Transverse colon (tissue), 4 donors: ENCODE measurements at regions not wholly inside any gene's neighbourhood (a gene's known extent, or its start where the extent isn't known, plus 50 kb on each side); places are given as distances from the start of the nearest gene placed in this dataset.

ENCODE experiments used
- DNase-seq: peaks from one replicate; pipeline ENCODE4 v3.0.0-alpha.2; 2019
- H3K27ac ChIP-seq, 4 donors: fragments of 200-600 bp; sonication (generic); 2 replicates each; pipeline ENCODE4 v1.5.1; 2016 to 2018; ENCODE audit warnings: inconsistent platforms in 4 of 4
- H3K27me3 ChIP-seq: fragments of 200-600 bp; sonication (generic); 2 replicates; pipeline ENCODE4 v1.5.1; 2017; ENCODE audit warnings: inconsistent platforms
- H3K36me3 ChIP-seq, 4 donors: fragments of 200-600 bp; sonication (generic); 2 replicates each; pipeline ENCODE4 v1.5.1; 2017 to 2019; ENCODE audit warnings: inconsistent platforms in 4 of 4
- H3K4me1 ChIP-seq, 4 donors: fragments of 200-600 bp; sonication (generic); 2 replicates each; pipeline ENCODE4 v1.5.1; 2017 to 2020; ENCODE audit warnings: inconsistent platforms in 4 of 4
- H3K4me3 ChIP-seq, 4 donors: fragments of 200-600 bp; sonication (generic); 1 replicate in 1 of 4; 2 replicates in 3 of 4; pipeline versions ENCODE4 v1.5.1 to v1.6.1; 2017 to 2019; ENCODE audit warnings: inconsistent platforms in 4 of 4
- H3K9me3 ChIP-seq, 2 donors: fragments of 200-600 bp; sonication (generic); 2 replicates each; pipeline ENCODE4 v1.5.1; 2017 to 2019; ENCODE audit warnings: inconsistent platforms in 2 of 2
- CTCF ChIP-seq, 5 experiments: fragments of 200-600 bp in 3 of 5; fragments of 450-650 bp in 2 of 5; sonication (generic) in 3 of 5; IDR thresholded peaks; 1 replicate in 2 of 5; 2 replicates in 3 of 5; pipeline ENCODE4 v1.5.1; 2016 to 2017; ENCODE audit warnings: antibody characterized with exemption in 5 of 5, inconsistent platforms in 3 of 5, mild to moderate bottlenecking in 2 of 5, moderate library complexity in 1 of 5
- EP300 ChIP-seq: sonication (generic); formaldehyde crosslinking; IDR thresholded peaks from one replicate; pipeline ENCODE4 v1.6.1; 2017; ENCODE audit warnings: antibody characterized with exemption, low read depth
- POLR2A ChIP-seq: fragments of 450-650 bp; IDR thresholded peaks from one replicate; pipeline ENCODE4 v1.6.1; 2016; ENCODE audit warnings: antibody characterized with exemption, mild to moderate bottlenecking, moderate library complexity
- POLR2AphosphoS5 ChIP-seq, 3 donors: sonication (generic); formaldehyde crosslinking; IDR thresholded peaks; one replicate each; pipeline ENCODE4 v1.6.1; 2016; ENCODE audit warnings: antibody characterized with exemption in 3 of 3
- WGBS, 2 donors: methylation state at CpG; one replicate each; pipeline ENCODE4 v1.1.5; 2018; ENCODE audit warnings: low coverage in 1 of 2; 5-methylcytosine and 5-hydroxymethylcytosine counted together
- in situ Hi-C, 4 donors: fragments of 200-750 bp; cut with MboI; loops; one replicate each; pipeline versions ENCODE4 v1.15.0 to v1.15.1; 2017; ENCODE audit warnings: low sequenced_read_pairs in 3 of 4, low pct_ligation_motif_present in 1 of 4, low pct_unique_long_range_greater_than_20kb in 1 of 4
- intact Hi-C: fragments of 100-400 bp; cut with DNase I; formaldehyde crosslinking; loops from one replicate; pipeline ENCODE4 v1.15.1; 2023; ENCODE audit warnings: low total_unique reads

- WGBS, 2 donors: 76% methylated on average over 1 of the region's 1 CpG; no CpG with 5 or more reads in 1 of the 2 donors
- in situ Hi-C loops: no loop called here
- intact Hi-C loops: no loop called here
Observed at GRCh38 chrX:20487227-20487626, 220.5 kb upstream of the RPS6KA3 start.

GRCh38 chrX:20481632-20482031, 214.9 kb upstream of the RPS6KA3 start:
- no peak overlapping the region for H3K4me3 ChIP-seq
- no peaks in the 10 kb centered on the region for H3K27me3 ChIP-seq
- WGBS, 2 donors: 54% methylated on average over 2 of the region's 2 CpGs; no CpG with 5 or more reads in 1 of the 2 donors
- H3K4me1 ChIP-seq: no peaks in the 10 kb centered on the region
- DNase-seq: no peak
- in situ Hi-C loops (no loop called here), intact Hi-C loops (no loop called here)
- no peaks in the 10 kb centered on the region for H3K9me3 ChIP-seq
- no peak overlapping the region for H3K27ac ChIP-seq
- no peak for TF ChIP-seq POLR2A
- no peak for TF ChIP-seq CTCF (IDR thresholded peaks at IDR 0.05)
- no peak for TF ChIP-seq EP300
- TF ChIP-seq POLR2AphosphoS5 (IDR thresholded peaks at IDR 0.05): no peak
- H3K36me3 ChIP-seq: no peaks in the 10 kb centered on the region

More at GRCh38 chrX:20487227-20487626, 220.5 kb upstream of the RPS6KA3 start:
- DNase-seq: no peak
- no peak for TF ChIP-seq POLR2AphosphoS5 (IDR thresholded peaks at IDR 0.05)
- TF ChIP-seq CTCF (IDR thresholded peaks at IDR 0.05): no peak
- TF ChIP-seq POLR2A: no peak
- no peak for TF ChIP-seq EP300
- H3K36me3 ChIP-seq: no peaks in the 10 kb centered on the region
- no peaks in the 10 kb centered on the region for H3K4me1 ChIP-seq
- H3K27me3 ChIP-seq: no peaks in the 10 kb centered on the region
- H3K9me3 ChIP-seq: no peaks in the 10 kb centered on the region
- no peak overlapping the region for H3K4me3 ChIP-seq
- no peak overlapping the region for H3K27ac ChIP-seq

- no peak for DNase-seq
- intact Hi-C loops (no loop called here), in situ Hi-C loops (no loop called here)
- 38 to 41% methylated on average over 3 to 4 of the region's 4 CpGs for WGBS, 2 donors
- Histone ChIP-seq H3K9me3 (no peaks in the 10 kb centered on the region), H3K27me3 (no peaks in the 10 kb centered on the region), H3K36me3 (no peaks in the 10 kb centered on the region), H3K27ac (no peak overlapping the region), H3K4me1 (no peaks in the 10 kb centered on the region), H3K4me3 (no peak overlapping the region)
- TF ChIP-seq EP300 (no peak), CTCF (IDR thresholded peaks at IDR 0.05) (no peak), POLR2A (no peak), POLR2AphosphoS5 (IDR thresholded peaks at IDR 0.05) (no peak)
Observed at GRCh38 chrX:20479896-20480295, 213.2 kb upstream of the RPS6KA3 start.

- WGBS, 2 donors: 69% methylated on average over 2 of the region's 2 CpGs; no CpG with 5 or more reads in 1 of the 2 donors
- DNase-seq: no peak
- Histone ChIP-seq H3K27ac (no peak overlapping the region), H3K9me3 (no peaks in the 10 kb centered on the region), H3K36me3 (no peaks in the 10 kb centered on the region), H3K27me3 (no peaks in the 10 kb centered on the region), H3K4me3 (no peak overlapping the region), H3K4me1 (no peaks in the 10 kb centered on the region)
- in situ Hi-C loops: no loop called here
- intact Hi-C loops: no loop called here
- no peak for TF ChIP-seq EP300
- TF ChIP-seq CTCF (IDR thresholded peaks at IDR 0.05): no peak
- TF ChIP-seq POLR2AphosphoS5 (IDR thresholded peaks at IDR 0.05): no peak
- TF ChIP-seq POLR2A: no peak
Observed at GRCh38 chrX:20479048-20479447, 212.3 kb upstream of the RPS6KA3 start.
